Neural progenitor cell (in vitro differentiated cells): ENCODE measurements at regions not wholly inside any gene's neighbourhood (a gene's known extent, or its start where the extent isn't known, plus 50 kb on each side); places are given as distances from the start of the nearest gene placed in this dataset.

Source experiments
- EZH2phosphoT487 ChIP-seq: fragments of 200-600 bp; sonication (generic); IDR thresholded peaks from 2 replicates; pipeline ENCODE4 v1.6.1; 2017; ENCODE audit warnings: antibody characterized with exemption
- TF ChIP-seq, protein P1 (sequence below): fragments of 200-600 bp; sonication (generic); IDR thresholded peaks from 2 replicates; pipeline ENCODE4 v1.5.1; 2017; ENCODE audit warnings: antibody characterized with exemption, mild to moderate bottlenecking

DNA sequence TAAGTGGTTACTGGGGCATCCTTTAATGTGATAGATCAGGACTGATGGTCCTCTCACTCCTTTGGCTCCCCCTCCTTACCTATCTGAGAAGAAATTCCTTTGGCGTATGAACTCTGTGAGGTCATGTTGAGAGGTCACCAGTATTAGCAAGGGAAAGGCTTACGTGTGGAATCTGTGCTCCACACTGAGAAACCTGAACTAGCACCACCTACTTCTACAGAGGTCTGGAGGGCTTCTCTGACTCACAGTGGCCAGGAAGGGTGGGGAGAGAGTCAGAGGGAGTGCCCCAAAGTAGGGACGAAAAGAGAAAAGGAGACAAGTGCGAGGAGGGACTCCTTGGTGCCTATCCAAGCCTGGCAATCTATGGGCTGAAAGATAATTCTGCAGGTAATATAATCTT is 348.6 kb downstream of the TNS1 start:
- TF ChIP-seq, protein P1, sequence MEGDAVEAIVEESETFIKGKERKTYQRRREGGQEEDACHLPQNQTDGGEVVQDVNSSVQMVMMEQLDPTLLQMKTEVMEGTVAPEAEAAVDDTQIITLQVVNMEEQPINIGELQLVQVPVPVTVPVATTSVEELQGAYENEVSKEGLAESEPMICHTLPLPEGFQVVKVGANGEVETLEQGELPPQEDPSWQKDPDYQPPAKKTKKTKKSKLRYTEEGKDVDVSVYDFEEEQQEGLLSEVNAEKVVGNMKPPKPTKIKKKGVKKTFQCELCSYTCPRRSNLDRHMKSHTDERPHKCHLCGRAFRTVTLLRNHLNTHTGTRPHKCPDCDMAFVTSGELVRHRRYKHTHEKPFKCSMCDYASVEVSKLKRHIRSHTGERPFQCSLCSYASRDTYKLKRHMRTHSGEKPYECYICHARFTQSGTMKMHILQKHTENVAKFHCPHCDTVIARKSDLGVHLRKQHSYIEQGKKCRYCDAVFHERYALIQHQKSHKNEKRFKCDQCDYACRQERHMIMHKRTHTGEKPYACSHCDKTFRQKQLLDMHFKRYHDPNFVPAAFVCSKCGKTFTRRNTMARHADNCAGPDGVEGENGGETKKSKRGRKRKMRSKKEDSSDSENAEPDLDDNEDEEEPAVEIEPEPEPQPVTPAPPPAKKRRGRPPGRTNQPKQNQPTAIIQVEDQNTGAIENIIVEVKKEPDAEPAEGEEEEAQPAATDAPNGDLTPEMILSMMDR: no peak
- TF ChIP-seq EZH2phosphoT487: no peak
